ENCODE measurements at regions not wholly inside any gene's neighbourhood (a gene's known extent, or its start where the extent isn't known, plus 50 kb on each side); places are given as distances from the start of the nearest gene placed in this dataset.
"Not testable (repeated sequence)": the region's sequence is repeated elsewhere in the genome, so short reads cannot be mapped to it uniquely, and the experiment has no call there.

DNA sequence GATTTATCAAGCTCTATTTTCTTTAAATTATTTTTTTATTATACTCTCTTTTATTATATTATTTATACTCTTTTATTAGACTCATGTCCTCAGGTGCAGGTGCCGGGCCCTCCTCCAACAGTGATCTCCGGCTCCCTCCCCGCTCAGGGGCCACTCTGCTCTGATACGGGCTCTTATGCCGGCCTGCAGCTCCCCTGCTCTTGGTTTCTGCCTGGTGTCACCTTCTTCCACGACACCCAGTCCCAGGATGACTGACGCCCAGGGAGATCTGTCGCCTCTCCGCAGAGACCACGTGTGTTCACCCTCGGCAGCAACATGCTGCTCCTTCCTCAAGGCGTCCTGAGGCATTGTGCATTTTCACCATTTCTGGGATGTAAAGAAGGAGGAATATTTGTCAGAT lies 322.3 kb downstream of the CACNA1B start:
- TF ChIP-seq, protein P1, sequence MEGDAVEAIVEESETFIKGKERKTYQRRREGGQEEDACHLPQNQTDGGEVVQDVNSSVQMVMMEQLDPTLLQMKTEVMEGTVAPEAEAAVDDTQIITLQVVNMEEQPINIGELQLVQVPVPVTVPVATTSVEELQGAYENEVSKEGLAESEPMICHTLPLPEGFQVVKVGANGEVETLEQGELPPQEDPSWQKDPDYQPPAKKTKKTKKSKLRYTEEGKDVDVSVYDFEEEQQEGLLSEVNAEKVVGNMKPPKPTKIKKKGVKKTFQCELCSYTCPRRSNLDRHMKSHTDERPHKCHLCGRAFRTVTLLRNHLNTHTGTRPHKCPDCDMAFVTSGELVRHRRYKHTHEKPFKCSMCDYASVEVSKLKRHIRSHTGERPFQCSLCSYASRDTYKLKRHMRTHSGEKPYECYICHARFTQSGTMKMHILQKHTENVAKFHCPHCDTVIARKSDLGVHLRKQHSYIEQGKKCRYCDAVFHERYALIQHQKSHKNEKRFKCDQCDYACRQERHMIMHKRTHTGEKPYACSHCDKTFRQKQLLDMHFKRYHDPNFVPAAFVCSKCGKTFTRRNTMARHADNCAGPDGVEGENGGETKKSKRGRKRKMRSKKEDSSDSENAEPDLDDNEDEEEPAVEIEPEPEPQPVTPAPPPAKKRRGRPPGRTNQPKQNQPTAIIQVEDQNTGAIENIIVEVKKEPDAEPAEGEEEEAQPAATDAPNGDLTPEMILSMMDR (IDR thresholded peaks at IDR 0.05) = not testable (repeated sequence)
- TF ChIP-seq EZH2 (IDR thresholded peaks at IDR 0.05) = not testable (repeated sequence)
